KMS-11 (cell line): ENCODE measurements at regions not wholly inside any gene's neighbourhood (a gene's known extent, or its start where the extent isn't known, plus 50 kb on each side); places are given as distances from the start of the nearest gene placed in this dataset.

Experiments
- H2AFZ ChIP-seq: fragments of 200-600 bp; sonication (generic); 2 replicates; pipeline ENCODE4 v1.6.1; 2016; ENCODE audit warnings: antibody characterized with exemption, mixed run types, low read depth
- H3K27ac ChIP-seq: fragments of 200-600 bp; sonication (generic); 2 replicates; pipeline ENCODE4 v1.6.1; 2016; ENCODE audit warnings: mild to moderate bottlenecking, mixed run types
- H3K27me3 ChIP-seq: fragments of 200-600 bp; sonication (generic); 2 replicates; pipeline ENCODE4 v1.6.1; 2017; ENCODE audit warnings: mild to moderate bottlenecking, low read depth, mixed run types, moderate library complexity; ENCODE audit not compliant: insufficient read depth
- H3K36me3 ChIP-seq: fragments of 200-600 bp; sonication (generic); 2 replicates; pipeline ENCODE4 v1.6.1; 2017; ENCODE audit warnings: mild to moderate bottlenecking, mixed run types; ENCODE audit not compliant: insufficient read depth
- H3K4me1 ChIP-seq: fragments of 200-600 bp; sonication (generic); 2 replicates; pipeline ENCODE4 v1.6.1; 2016; ENCODE audit warnings: mild to moderate bottlenecking, low read depth, mixed run types; ENCODE audit not compliant: poor library complexity, severe bottlenecking
- H3K4me2 ChIP-seq: fragments of 200-600 bp; sonication (generic); 2 replicates; pipeline ENCODE4 v1.7.0; 2016; ENCODE audit warnings: mild to moderate bottlenecking, mixed run types
- H3K4me3 ChIP-seq: fragments of 200-600 bp; sonication (generic); IDR thresholded peaks from 2 replicates; pipeline ENCODE4 v1.6.1; 2017; ENCODE audit warnings: low read depth, low read length, mixed read lengths; ENCODE audit not compliant: insufficient read depth
- H3K79me2 ChIP-seq: fragments of 200-600 bp; sonication (generic); 2 replicates; pipeline ENCODE4 v1.6.1; 2016; ENCODE audit warnings: low read depth, mixed run types; ENCODE audit not compliant: insufficient read depth
- H3K9ac ChIP-seq: fragments of 200-600 bp; sonication (generic); 2 replicates; pipeline ENCODE4 v1.6.1; 2016; ENCODE audit warnings: mild to moderate bottlenecking, mixed run types
- H4K20me1 ChIP-seq: fragments of 200-600 bp; sonication (generic); 2 replicates; pipeline ENCODE4 v1.6.1; 2016; ENCODE audit warnings: mild to moderate bottlenecking, mixed run types; ENCODE audit not compliant: insufficient read depth
- TF ChIP-seq, protein P1 (sequence below): fragments of 200-600 bp; sonication (generic); conservative IDR thresholded peaks from 2 replicates; pipeline ENCODE4 v1.6.1; 2017; ENCODE audit warnings: low read depth, mild to moderate bottlenecking, antibody characterized with exemption, low read length, moderate library complexity, mixed read lengths

GRCh38 chr12:75783093-75783877, 248.3 kb downstream of the PHLDA1 start:
- TF ChIP-seq, protein P1, sequence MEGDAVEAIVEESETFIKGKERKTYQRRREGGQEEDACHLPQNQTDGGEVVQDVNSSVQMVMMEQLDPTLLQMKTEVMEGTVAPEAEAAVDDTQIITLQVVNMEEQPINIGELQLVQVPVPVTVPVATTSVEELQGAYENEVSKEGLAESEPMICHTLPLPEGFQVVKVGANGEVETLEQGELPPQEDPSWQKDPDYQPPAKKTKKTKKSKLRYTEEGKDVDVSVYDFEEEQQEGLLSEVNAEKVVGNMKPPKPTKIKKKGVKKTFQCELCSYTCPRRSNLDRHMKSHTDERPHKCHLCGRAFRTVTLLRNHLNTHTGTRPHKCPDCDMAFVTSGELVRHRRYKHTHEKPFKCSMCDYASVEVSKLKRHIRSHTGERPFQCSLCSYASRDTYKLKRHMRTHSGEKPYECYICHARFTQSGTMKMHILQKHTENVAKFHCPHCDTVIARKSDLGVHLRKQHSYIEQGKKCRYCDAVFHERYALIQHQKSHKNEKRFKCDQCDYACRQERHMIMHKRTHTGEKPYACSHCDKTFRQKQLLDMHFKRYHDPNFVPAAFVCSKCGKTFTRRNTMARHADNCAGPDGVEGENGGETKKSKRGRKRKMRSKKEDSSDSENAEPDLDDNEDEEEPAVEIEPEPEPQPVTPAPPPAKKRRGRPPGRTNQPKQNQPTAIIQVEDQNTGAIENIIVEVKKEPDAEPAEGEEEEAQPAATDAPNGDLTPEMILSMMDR, result no peak
- Histone ChIP-seq H3K27ac (no peak overlapping the region), H3K27me3 (no peaks in the 10 kb centered on the region), H3K4me1 (no peaks in the 10 kb centered on the region), H2AFZ (no peak overlapping the region; the same call in 1 of the 2 replicates), H3K36me3 (no peaks in the 10 kb centered on the region), H3K4me2 (no peak overlapping the region), H3K79me2 (no peaks in the 10 kb centered on the region), H3K4me3 (no peak overlapping the region), H3K9ac (no peak overlapping the region), H4K20me1 (no peaks in the 10 kb centered on the region)

- H3K27me3 ChIP-seq, result no peaks in the 10 kb centered on the region
- no peak overlapping the region for H2AFZ ChIP-seq
- H3K79me2 ChIP-seq, result no peaks in the 10 kb centered on the region
- no peak overlapping the region for H3K4me2 ChIP-seq
- no peak overlapping the region for H3K9ac ChIP-seq
- no peaks in the 10 kb centered on the region for H3K4me1 ChIP-seq
- H3K36me3 ChIP-seq, result no peaks in the 10 kb centered on the region
- H3K27ac ChIP-seq, result no peak overlapping the region
- no peaks in the 10 kb centered on the region for H4K20me1 ChIP-seq
- no peak overlapping the region for H3K4me3 ChIP-seq
- TF ChIP-seq, protein P1, result no peak
Observed at GRCh38 chr12:75782069-75782581, 249.5 kb downstream of the PHLDA1 start.

DNA sequence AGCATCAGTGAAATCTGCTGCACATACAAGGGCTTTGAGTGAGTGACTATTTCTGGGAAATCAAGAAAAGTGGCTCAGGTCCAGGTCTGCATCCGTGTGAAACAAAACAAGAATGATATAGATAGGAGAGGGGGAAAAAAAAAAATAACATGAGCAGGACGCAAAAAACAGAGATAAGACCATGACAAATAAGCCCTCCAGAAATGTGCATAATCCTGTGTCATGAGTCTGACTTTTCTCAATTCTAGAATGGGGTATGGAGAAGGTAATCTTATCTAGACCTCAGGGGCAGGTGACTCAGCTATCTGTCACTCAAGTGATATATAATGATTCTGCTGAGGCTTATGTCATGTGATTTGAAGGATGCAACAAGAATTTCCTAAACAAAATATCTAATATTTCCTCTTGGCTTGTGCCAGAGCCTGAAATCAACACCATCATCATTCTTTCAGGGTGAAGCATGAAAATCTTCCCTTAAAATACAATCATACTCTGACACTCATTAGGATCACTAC, 250.0 kb downstream of the PHLDA1 start:
- no peaks in the 10 kb centered on the region for H4K20me1 ChIP-seq
- H3K27ac ChIP-seq, result no peak overlapping the region
- H3K4me2 ChIP-seq, result no peak overlapping the region
- H2AFZ ChIP-seq, result no peak overlapping the region
- no peaks in the 10 kb centered on the region for H3K79me2 ChIP-seq
- H3K27me3 ChIP-seq, result no peaks in the 10 kb centered on the region
- TF ChIP-seq, protein P1, result no peak
- no peak overlapping the region for H3K9ac ChIP-seq
- H3K36me3 ChIP-seq, result no peaks in the 10 kb centered on the region
- H3K4me3 ChIP-seq, result no peak overlapping the region
- H3K4me1 ChIP-seq, result no peaks in the 10 kb centered on the region

- Histone ChIP-seq H3K27ac (no peak overlapping the region), H3K4me3 (no peak overlapping the region), H3K36me3 (no peaks in the 10 kb centered on the region), H2AFZ (no peak overlapping the region), H4K20me1 (no peaks in the 10 kb centered on the region), H3K27me3 (no peaks in the 10 kb centered on the region), H3K79me2 (no peaks in the 10 kb centered on the region), H3K4me1 (no peaks in the 10 kb centered on the region), H3K4me2 (no peak overlapping the region), H3K9ac (no peak overlapping the region)
- TF ChIP-seq, protein P1, result no peak
Observed at GRCh38 chr12:75779891-75780496, 251.6 kb downstream of the PHLDA1 start.
